Right atrium auricular region (tissue), 2 donors: ENCODE measurements at regions not wholly inside any gene's neighbourhood (a gene's known extent, or its start where the extent isn't known, plus 50 kb on each side); places are given as distances from the start of the nearest gene placed in this dataset.
A peak's percentile ranks its signal among the peaks of the same experiment; 100 is the strongest.

Experiments
- DNase-seq: peaks from one replicate; pipeline ENCODE4 v3.0.0-alpha.2; 2019; ENCODE audit warnings: low spot score
- H3K27ac ChIP-seq, 2 donors: fragments of 200-600 bp; sonication (generic); 1 replicate in 1 of 2; 2 replicates in 1 of 2; pipeline ENCODE4 v1.5.1; 2016 to 2019
- H3K27me3 ChIP-seq, 2 donors: fragments of 200-600 bp; sonication (generic); one replicate each; pipeline versions ENCODE4 v1.5.1 to v1.6.0; 2017 to 2019
- H3K36me3 ChIP-seq: fragments of 200-600 bp; sonication (generic); one replicate; pipeline ENCODE4 v1.5.1; 2016
- H3K4me1 ChIP-seq, 2 donors: fragments of 200-600 bp; sonication (generic); one replicate each; pipeline versions ENCODE4 v1.5.1 to v1.6.0; 2017 to 2019
- H3K4me3 ChIP-seq, 2 donors: fragments of 200-600 bp; sonication (generic); 1 replicate in 1 of 2; 2 replicates in 1 of 2; pipeline ENCODE4 v1.5.1; 2017 to 2019; ENCODE audit warnings: mild to moderate bottlenecking in 1 of 2, moderate library complexity in 1 of 2
- H3K9me3 ChIP-seq, 2 donors: fragments of 200-600 bp; sonication (generic); one replicate each; pipeline ENCODE4 v1.5.1; 2019
- CTCF ChIP-seq, 2 donors: fragments of 200-600 bp; sonication (generic); IDR thresholded peaks; one replicate each; pipeline ENCODE4 v1.5.1; 2019; ENCODE audit warnings: antibody characterized with exemption in 2 of 2

GRCh38 chr21:35325953-35326352 is 276.9 kb upstream of the RUNX1 start:
- Histone ChIP-seq H3K4me3 (no peak overlapping the region), H3K9me3 (no peaks in the 10 kb centered on the region), H3K27me3 (no peaks in the 10 kb centered on the region), H3K4me1 (peaks cover 0 to 15% of the 10 kb centered on the region in 2 donors), H3K36me3 (no peaks in the 10 kb centered on the region), H3K27ac (no peak overlapping the region)
- DNase-seq, result no peak
- no peak for TF ChIP-seq CTCF (IDR thresholded peaks at IDR 0.05)

- no peak for DNase-seq
- Histone ChIP-seq H3K36me3 (no peaks in the 10 kb centered on the region), H3K27me3 (no peaks in the 10 kb centered on the region), H3K27ac (peak overlapping the region; percentile 37 to 68), H3K9me3 (no peaks in the 10 kb centered on the region), H3K4me1 (peaks cover 0 to 15% of the 10 kb centered on the region in 2 donors), H3K4me3 (no peak overlapping the region)
- no peak for TF ChIP-seq CTCF (IDR thresholded peaks at IDR 0.05)
These were observed 275.5 kb upstream of the RUNX1 start for GRCh38 chr21:35324372-35325220.

GRCh38 chr21:35323947-35324346 is 274.8 kb upstream of the RUNX1 start:
- no peak overlapping the region for H3K4me3 ChIP-seq

GRCh38 chr21:35321322-35322200 is 272.5 kb upstream of the RUNX1 start:
- Histone ChIP-seq H3K4me3 (no peak overlapping the region), H3K9me3 (no peaks in the 10 kb centered on the region), H3K27me3 (no peaks in the 10 kb centered on the region), H3K4me1 (peaks cover 0 to 21% of the 10 kb centered on the region in 2 donors), H3K36me3 (no peaks in the 10 kb centered on the region), H3K27ac (no peak overlapping the region)
- no peak for TF ChIP-seq CTCF (IDR thresholded peaks at IDR 0.05)
- DNase-seq, result no peak

More at GRCh38 chr21:35323947-35324346, 274.8 kb upstream of the RUNX1 start:
- Histone ChIP-seq H3K36me3 (no peaks in the 10 kb centered on the region), H3K4me1 (peaks cover 0 to 15% of the 10 kb centered on the region in 2 donors), H3K9me3 (no peaks in the 10 kb centered on the region), H3K27me3 (no peaks in the 10 kb centered on the region), H3K27ac (peak overlapping the region; percentile 9 to 68)
- TF ChIP-seq CTCF (IDR thresholded peaks at IDR 0.05), result no peak
- DNase-seq, result peak; percentile 74

- TF ChIP-seq CTCF (IDR thresholded peaks at IDR 0.05), result no peak
- H3K9me3 ChIP-seq, result no peaks in the 10 kb centered on the region
- no peaks in the 10 kb centered on the region for H3K36me3 ChIP-seq
- DNase-seq, result no peak
- H3K27me3 ChIP-seq, result no peaks in the 10 kb centered on the region
- H3K4me3 ChIP-seq, result no peak overlapping the region
- H3K4me1 ChIP-seq, result peaks cover 0 to 22% of the 10 kb centered on the region in 2 donors
- no peak overlapping the region for H3K27ac ChIP-seq
These were observed 270.7 kb upstream of the RUNX1 start for GRCh38 chr21:35319684-35320283.
